ENCODE measurements at regions not wholly inside any gene's neighbourhood (a gene's known extent, or its start where the extent isn't known, plus 50 kb on each side); places are given as distances from the start of the nearest gene placed in this dataset.

DNA sequence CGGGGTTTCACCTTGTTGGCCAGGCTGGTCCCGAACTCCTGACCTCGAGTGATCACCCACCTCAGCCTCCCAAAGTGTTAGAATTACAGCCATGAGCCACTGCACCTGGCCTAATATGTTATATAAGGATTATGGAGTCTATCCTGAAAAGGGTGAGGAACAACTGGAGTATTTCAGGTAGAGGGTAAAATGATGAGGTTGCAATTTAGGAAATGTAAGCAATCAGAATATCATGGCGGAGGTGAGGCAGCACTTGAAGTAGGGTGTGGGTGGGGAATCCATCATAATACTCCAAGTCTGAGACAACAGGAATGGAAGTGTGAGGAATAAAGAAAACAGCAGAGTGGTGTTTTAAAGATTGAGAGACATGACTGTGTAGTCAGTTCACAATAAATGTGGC lies 582.2 kb downstream of the FGF9 start:
- Histone ChIP-seq H3K27me3 (ENCODE audit: control insufficient read depth, insufficient read depth, low read length) (no peaks in the 10 kb centered on the region), H3K4me3 (ENCODE audit: low read length) (no peak overlapping the region), H3K9me3 (replicated peaks; ENCODE audit: control insufficient read depth, low read depth, low read length) (no peaks in the 10 kb centered on the region), H3K36me3 (ENCODE audit: control insufficient read depth, insufficient read depth, low read length) (no peaks in the 10 kb centered on the region), H3K4me1 (ENCODE audit: control insufficient read depth, insufficient read depth, low read length) (no peaks in the 10 kb centered on the region), H3K27ac (ENCODE audit: low read length) (no peak overlapping the region)
- DNase-seq = no peak
- WGBS (ENCODE audit: insufficient coverage) = no CpG with 5 or more reads among the region's 4 CpGs

DNA sequence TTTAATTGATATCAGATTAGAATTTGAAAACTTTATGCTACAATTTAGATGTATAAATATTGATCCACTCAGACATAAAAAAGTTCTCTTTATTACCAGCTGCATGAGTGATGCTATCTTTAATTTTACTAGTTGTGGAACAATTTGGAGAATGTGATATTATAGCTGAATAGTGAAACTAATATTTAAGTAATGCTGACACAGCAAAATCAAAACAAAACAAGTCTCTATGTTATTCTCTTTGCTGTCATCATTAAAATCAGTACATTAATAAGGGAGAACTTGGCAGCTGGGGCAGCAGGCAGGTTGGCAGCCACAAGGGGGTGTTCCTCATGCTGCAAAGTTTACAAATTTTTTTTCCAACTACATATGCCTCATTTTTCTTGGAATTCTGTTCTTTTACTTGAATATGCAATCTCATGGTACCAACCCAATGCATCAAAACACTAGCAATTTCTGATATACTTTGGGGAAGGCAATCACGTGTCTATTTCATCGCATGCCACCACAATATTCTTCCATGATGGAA lies 585.3 kb downstream of the FGF9 start:
- Histone ChIP-seq H3K36me3 (ENCODE audit: control insufficient read depth, insufficient read depth, low read length) (no peaks in the 10 kb centered on the region), H3K27me3 (ENCODE audit: control insufficient read depth, insufficient read depth, low read length) (no peaks in the 10 kb centered on the region), H3K4me3 (ENCODE audit: low read length) (no peak overlapping the region), H3K4me1 (ENCODE audit: control insufficient read depth, insufficient read depth, low read length) (no peaks in the 10 kb centered on the region), H3K9me3 (replicated peaks; ENCODE audit: control insufficient read depth, low read depth, low read length) (no peaks in the 10 kb centered on the region), H3K27ac (ENCODE audit: low read length) (no peak overlapping the region)
- DNase-seq = no peak
- no CpG with 5 or more reads among the region's 2 CpGs for WGBS (ENCODE audit: insufficient coverage)

GRCh38 chr13:22262001-22262885 lies 591.4 kb downstream of the FGF9 start:
- Histone ChIP-seq H3K4me1 (ENCODE audit: control insufficient read depth, insufficient read depth, low read length) (no peaks in the 10 kb centered on the region), H3K9me3 (replicated peaks; ENCODE audit: control insufficient read depth, low read depth, low read length) (no peaks in the 10 kb centered on the region), H3K36me3 (ENCODE audit: control insufficient read depth, insufficient read depth, low read length) (no peaks in the 10 kb centered on the region), H3K27me3 (ENCODE audit: control insufficient read depth, insufficient read depth, low read length) (no peaks in the 10 kb centered on the region), H3K4me3 (ENCODE audit: low read length) (no peak overlapping the region), H3K27ac (ENCODE audit: low read length) (no peak overlapping the region)
- peak; percentile 20 for DNase-seq
- WGBS (ENCODE audit: insufficient coverage) = 40% methylated on average over 1 of the region's 6 CpGs

GRCh38 chr13:22263185-22263584 lies 592.3 kb downstream of the FGF9 start:
- H3K4me3 ChIP-seq (ENCODE audit: low read length) = no peak overlapping the region
- H3K4me1 ChIP-seq (ENCODE audit: control insufficient read depth, insufficient read depth, low read length) = no peaks in the 10 kb centered on the region
- no peaks in the 10 kb centered on the region for H3K9me3 ChIP-seq (replicated peaks; ENCODE audit: control insufficient read depth, low read depth, low read length)
- H3K36me3 ChIP-seq (ENCODE audit: control insufficient read depth, insufficient read depth, low read length) = no peaks in the 10 kb centered on the region
- no peaks in the 10 kb centered on the region for H3K27me3 ChIP-seq (ENCODE audit: control insufficient read depth, insufficient read depth, low read length)
- no CpG with 5 or more reads among the region's 2 CpGs for WGBS (ENCODE audit: insufficient coverage)
- H3K27ac ChIP-seq (ENCODE audit: low read length) = no peak overlapping the region
- DNase-seq = no peak

- H3K9me3 ChIP-seq (replicated peaks; ENCODE audit: control insufficient read depth, low read depth, low read length) = no peaks in the 10 kb centered on the region
- no peaks in the 10 kb centered on the region for H3K27me3 ChIP-seq (ENCODE audit: control insufficient read depth, insufficient read depth, low read length)
- DNase-seq = no peak
- no peak overlapping the region for H3K27ac ChIP-seq (ENCODE audit: low read length)
- no peaks in the 10 kb centered on the region for H3K4me1 ChIP-seq (ENCODE audit: control insufficient read depth, insufficient read depth, low read length)
- no peak overlapping the region for H3K4me3 ChIP-seq (ENCODE audit: low read length)
- H3K36me3 ChIP-seq (ENCODE audit: control insufficient read depth, insufficient read depth, low read length) = no peaks in the 10 kb centered on the region
- 11% methylated on average over 1 of the region's 5 CpGs for WGBS (ENCODE audit: insufficient coverage)
Measured at GRCh38 chr13:22265563-22265962, 594.7 kb downstream of the FGF9 start.

DNA sequence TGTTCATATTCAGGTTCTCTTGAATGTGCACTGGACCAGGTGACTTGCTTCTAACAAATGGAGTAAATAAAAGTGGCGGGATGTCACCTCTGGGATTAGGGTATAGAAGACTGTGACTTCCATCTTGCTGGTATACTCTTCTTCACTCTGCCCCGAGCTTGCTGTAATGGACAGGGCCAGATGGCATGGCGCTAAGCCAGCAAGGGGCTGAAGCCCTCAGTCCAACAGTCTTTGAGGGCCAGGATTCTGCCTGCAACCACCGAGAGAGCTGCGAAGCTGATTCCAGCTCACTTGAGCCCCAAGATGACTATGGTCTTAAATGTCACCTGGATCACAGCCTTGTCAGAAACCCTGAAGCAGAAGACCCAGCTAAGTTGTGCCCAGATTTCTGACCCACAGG lies 600.0 kb downstream of the FGF9 start:
- Histone ChIP-seq H3K36me3 (ENCODE audit: control insufficient read depth, insufficient read depth, low read length) (no peaks in the 10 kb centered on the region), H3K27ac (ENCODE audit: low read length) (no peak overlapping the region), H3K9me3 (replicated peaks; ENCODE audit: control insufficient read depth, low read depth, low read length) (no peaks in the 10 kb centered on the region), H3K4me1 (ENCODE audit: control insufficient read depth, insufficient read depth, low read length) (no peaks in the 10 kb centered on the region), H3K27me3 (ENCODE audit: control insufficient read depth, insufficient read depth, low read length) (no peaks in the 10 kb centered on the region), H3K4me3 (ENCODE audit: low read length) (no peak overlapping the region)
- DNase-seq = peak; percentile 17
- 68% methylated on average over 4 of the region's 5 CpGs for WGBS (ENCODE audit: insufficient coverage)

- WGBS (ENCODE audit: insufficient coverage) = no CpG with 5 or more reads among the region's 2 CpGs
- no peaks in the 10 kb centered on the region for H3K27me3 ChIP-seq (ENCODE audit: control insufficient read depth, insufficient read depth, low read length)
Measured at GRCh38 chr13:22271903-22272302, 601.0 kb downstream of the FGF9 start.

GRCh38 chr13:22275393-22275792 lies 604.5 kb downstream of the FGF9 start:
- WGBS (ENCODE audit: insufficient coverage) = 100% methylated on average over 1 of the region's 3 CpGs
- Histone ChIP-seq H3K4me1 (ENCODE audit: control insufficient read depth, insufficient read depth, low read length) (no peaks in the 10 kb centered on the region), H3K27me3 (ENCODE audit: control insufficient read depth, insufficient read depth, low read length) (no peaks in the 10 kb centered on the region), H3K27ac (ENCODE audit: low read length) (no peak overlapping the region), H3K9me3 (replicated peaks; ENCODE audit: control insufficient read depth, low read depth, low read length) (no peaks in the 10 kb centered on the region), H3K4me3 (ENCODE audit: low read length) (no peak overlapping the region), H3K36me3 (ENCODE audit: control insufficient read depth, insufficient read depth, low read length) (no peaks in the 10 kb centered on the region)
- DNase-seq = no peak

More at GRCh38 chr13:22271903-22272302, 601.0 kb downstream of the FGF9 start:
- Histone ChIP-seq H3K36me3 (ENCODE audit: control insufficient read depth, insufficient read depth, low read length) (no peaks in the 10 kb centered on the region), H3K4me3 (ENCODE audit: low read length) (no peak overlapping the region), H3K9me3 (replicated peaks; ENCODE audit: control insufficient read depth, low read depth, low read length) (no peaks in the 10 kb centered on the region), H3K4me1 (ENCODE audit: control insufficient read depth, insufficient read depth, low read length) (no peaks in the 10 kb centered on the region), H3K27ac (ENCODE audit: low read length) (no peak overlapping the region)
- no peak for DNase-seq

GRCh38 chr13:22276616-22277015 lies 605.7 kb downstream of the FGF9 start:
- no peaks in the 10 kb centered on the region for H3K4me1 ChIP-seq (ENCODE audit: control insufficient read depth, insufficient read depth, low read length)
- no peak for DNase-seq
- no peak overlapping the region for H3K27ac ChIP-seq (ENCODE audit: low read length)
- WGBS (ENCODE audit: insufficient coverage) = 70% methylated on average over 4 of the region's 5 CpGs
- H3K27me3 ChIP-seq (ENCODE audit: control insufficient read depth, insufficient read depth, low read length) = no peaks in the 10 kb centered on the region
- no peaks in the 10 kb centered on the region for H3K9me3 ChIP-seq (replicated peaks; ENCODE audit: control insufficient read depth, low read depth, low read length)
- H3K36me3 ChIP-seq (ENCODE audit: control insufficient read depth, insufficient read depth, low read length) = no peaks in the 10 kb centered on the region
- no peak overlapping the region for H3K4me3 ChIP-seq (ENCODE audit: low read length)

GRCh38 chr13:22278336-22278929 lies 607.6 kb downstream of the FGF9 start:
- DNase-seq = peak; percentile 40
- WGBS (ENCODE audit: insufficient coverage) = no CpG with 5 or more reads among the region's 5 CpGs
- Histone ChIP-seq H3K27ac (ENCODE audit: low read length) (no peak overlapping the region), H3K4me1 (ENCODE audit: control insufficient read depth, insufficient read depth, low read length) (no peaks in the 10 kb centered on the region), H3K9me3 (replicated peaks; ENCODE audit: control insufficient read depth, low read depth, low read length) (no peaks in the 10 kb centered on the region), H3K27me3 (ENCODE audit: control insufficient read depth, insufficient read depth, low read length) (no peaks in the 10 kb centered on the region), H3K36me3 (ENCODE audit: control insufficient read depth, insufficient read depth, low read length) (no peaks in the 10 kb centered on the region), H3K4me3 (ENCODE audit: low read length) (no peak overlapping the region)

Data from muscle of leg (tissue), 3 donors.